ENCODE measurements at regions not wholly inside any gene's neighbourhood (a gene's known extent, or its start where the extent isn't known, plus 50 kb on each side); places are given as distances from the start of the nearest gene placed in this dataset.

GRCh38 chr10:131546086-131546810 is 234.7 kb upstream of the TCERG1L start:
- H3K79me1 ChIP-seq (ENCODE audit: low read length): no peaks in the 10 kb centered on the region
- H3K18ac ChIP-seq (ENCODE audit: low read length): no peak overlapping the region
- H2AK5ac ChIP-seq (ENCODE audit: low read length): no peak overlapping the region
- H3K27me3 ChIP-seq (ENCODE audit: insufficient read depth, low read length, poor library complexity): no peaks in the 10 kb centered on the region
- no peak overlapping the region for H2BK120ac ChIP-seq (ENCODE audit: low read depth, low read length)
- WGBS (ENCODE audit: extremely low coverage, insufficient coverage, low lambda C conversion rate): no CpG with 5 or more reads among the region's 13 CpGs
- H3K9ac ChIP-seq (ENCODE audit: low read length): no peak overlapping the region
- H3K79me2 ChIP-seq (ENCODE audit: control insufficient read depth, insufficient read depth, low read length): no peaks in the 10 kb centered on the region
- H3K4me2 ChIP-seq (ENCODE audit: low read length): no peak overlapping the region
- no peak overlapping the region for H2BK5ac ChIP-seq (ENCODE audit: low read length)
- DNase-seq: peak; percentile 83
- no peak overlapping the region for H3K56ac ChIP-seq (ENCODE audit: low read length)
- H4K8ac ChIP-seq (ENCODE audit: low read depth, low read length): no peak overlapping the region
- H2BK15ac ChIP-seq (replicated peaks; ENCODE audit: low read depth): no peak overlapping the region
- no peak overlapping the region for H3K27ac ChIP-seq (ENCODE audit: low read depth, low read length)
- no peak overlapping the region for H3K4ac ChIP-seq (ENCODE audit: low read depth, low read length)
- H4K5ac ChIP-seq (ENCODE audit: low read length): no peak overlapping the region
- no peaks in the 10 kb centered on the region for H3K36me3 ChIP-seq (ENCODE audit: control insufficient read depth, insufficient read depth, low read length)
- no peak overlapping the region for H3K23ac ChIP-seq (ENCODE audit: low read length)
- H3K4me3 ChIP-seq (ENCODE audit: low read length): no peak overlapping the region
- H3K4me1 ChIP-seq (ENCODE audit: control insufficient read depth, low read depth, low read length): no peaks in the 10 kb centered on the region

- no peak overlapping the region for H3K18ac ChIP-seq (ENCODE audit: low read length)
- no peaks in the 10 kb centered on the region for H3K4me1 ChIP-seq (ENCODE audit: control insufficient read depth, low read depth, low read length)
- no peak overlapping the region for H2BK15ac ChIP-seq (replicated peaks; ENCODE audit: low read depth)
- no peak overlapping the region for H3K27ac ChIP-seq (ENCODE audit: low read depth, low read length)
- no peak overlapping the region for H3K4me2 ChIP-seq (ENCODE audit: low read length)
- no peaks in the 10 kb centered on the region for H3K79me2 ChIP-seq (ENCODE audit: control insufficient read depth, insufficient read depth, low read length)
- no peak overlapping the region for H3K9ac ChIP-seq (ENCODE audit: low read length)
- H3K79me1 ChIP-seq (ENCODE audit: low read length): no peaks in the 10 kb centered on the region
- no peak overlapping the region for H4K5ac ChIP-seq (ENCODE audit: low read length)
- H3K4ac ChIP-seq (ENCODE audit: low read depth, low read length): no peak overlapping the region
- no peak overlapping the region for H2BK120ac ChIP-seq (ENCODE audit: low read depth, low read length)
- no peak overlapping the region for H2AK5ac ChIP-seq (ENCODE audit: low read length)
- H3K23ac ChIP-seq (ENCODE audit: low read length): no peak overlapping the region
- no peak overlapping the region for H2BK5ac ChIP-seq (ENCODE audit: low read length)
- H3K4me3 ChIP-seq (ENCODE audit: low read length): no peak overlapping the region
- WGBS (ENCODE audit: extremely low coverage, insufficient coverage, low lambda C conversion rate): no CpG with 5 or more reads among the region's 8 CpGs
- H3K36me3 ChIP-seq (ENCODE audit: control insufficient read depth, insufficient read depth, low read length): no peaks in the 10 kb centered on the region
- no peak for DNase-seq
- no peak overlapping the region for H4K8ac ChIP-seq (ENCODE audit: low read depth, low read length)
- no peak overlapping the region for H3K56ac ChIP-seq (ENCODE audit: low read length)
- no peaks in the 10 kb centered on the region for H3K27me3 ChIP-seq (ENCODE audit: insufficient read depth, low read length, poor library complexity)
Observed at GRCh38 chr10:131547129-131547799, 235.7 kb upstream of the TCERG1L start.

- no peak overlapping the region for H2BK120ac ChIP-seq (ENCODE audit: low read depth, low read length)
- H3K23ac ChIP-seq (ENCODE audit: low read length): no peak overlapping the region
- H3K4me3 ChIP-seq (ENCODE audit: low read length): no peak overlapping the region
- H3K27me3 ChIP-seq (ENCODE audit: insufficient read depth, low read length, poor library complexity): no peaks in the 10 kb centered on the region
- no peaks in the 10 kb centered on the region for H3K79me1 ChIP-seq (ENCODE audit: low read length)
- no peak for DNase-seq
- H3K36me3 ChIP-seq (ENCODE audit: control insufficient read depth, insufficient read depth, low read length): no peaks in the 10 kb centered on the region
- H3K79me2 ChIP-seq (ENCODE audit: control insufficient read depth, insufficient read depth, low read length): no peaks in the 10 kb centered on the region
- H3K4me1 ChIP-seq (ENCODE audit: control insufficient read depth, low read depth, low read length): no peaks in the 10 kb centered on the region
- H2BK15ac ChIP-seq (replicated peaks; ENCODE audit: low read depth): no peak overlapping the region
- no peak overlapping the region for H2AK5ac ChIP-seq (ENCODE audit: low read length)
- no peak overlapping the region for H3K4me2 ChIP-seq (ENCODE audit: low read length)
- H3K9ac ChIP-seq (ENCODE audit: low read length): no peak overlapping the region
- H3K18ac ChIP-seq (ENCODE audit: low read length): no peak overlapping the region
- no peak overlapping the region for H3K27ac ChIP-seq (ENCODE audit: low read depth, low read length)
- H3K56ac ChIP-seq (ENCODE audit: low read length): no peak overlapping the region
- H3K4ac ChIP-seq (ENCODE audit: low read depth, low read length): no peak overlapping the region
- no peak overlapping the region for H4K5ac ChIP-seq (ENCODE audit: low read length)
- no peak overlapping the region for H2BK5ac ChIP-seq (ENCODE audit: low read length)
- no peak overlapping the region for H4K8ac ChIP-seq (ENCODE audit: low read depth, low read length)
- WGBS (ENCODE audit: extremely low coverage, insufficient coverage, low lambda C conversion rate): no CpG with 5 or more reads among the region's 12 CpGs
Observed at GRCh38 chr10:131548176-131548575, 236.7 kb upstream of the TCERG1L start.

- Histone ChIP-seq H3K23ac (ENCODE audit: low read length) (no peak overlapping the region), H4K5ac (ENCODE audit: low read length) (no peak overlapping the region), H3K27ac (ENCODE audit: low read depth, low read length) (no peak overlapping the region)
Observed at GRCh38 chr10:131549116-131549515, 237.6 kb upstream of the TCERG1L start.

GRCh38 chr10:131553121-131553520 is 241.6 kb upstream of the TCERG1L start:
- no peak overlapping the region for H2AK5ac ChIP-seq (ENCODE audit: low read length)
- H3K79me2 ChIP-seq (ENCODE audit: control insufficient read depth, insufficient read depth, low read length): no peaks in the 10 kb centered on the region
- no peak overlapping the region for H3K9ac ChIP-seq (ENCODE audit: low read length)
- H3K27me3 ChIP-seq (ENCODE audit: insufficient read depth, low read length, poor library complexity): no peaks in the 10 kb centered on the region
- H3K4me1 ChIP-seq (ENCODE audit: control insufficient read depth, low read depth, low read length): no peaks in the 10 kb centered on the region
- no peak overlapping the region for H3K18ac ChIP-seq (ENCODE audit: low read length)
- H3K4me3 ChIP-seq (ENCODE audit: low read length): no peak overlapping the region
- H3K4ac ChIP-seq (ENCODE audit: low read depth, low read length): no peak overlapping the region
- no peak for DNase-seq
- no peak overlapping the region for H2BK5ac ChIP-seq (ENCODE audit: low read length)
- no peak overlapping the region for H4K8ac ChIP-seq (ENCODE audit: low read depth, low read length)
- H3K4me2 ChIP-seq (ENCODE audit: low read length): no peak overlapping the region
- H4K5ac ChIP-seq (ENCODE audit: low read length): no peak overlapping the region
- H3K79me1 ChIP-seq (ENCODE audit: low read length): no peaks in the 10 kb centered on the region
- no peaks in the 10 kb centered on the region for H3K36me3 ChIP-seq (ENCODE audit: control insufficient read depth, insufficient read depth, low read length)
- no peak overlapping the region for H3K56ac ChIP-seq (ENCODE audit: low read length)
- H2BK15ac ChIP-seq (replicated peaks; ENCODE audit: low read depth): no peak overlapping the region
- no peak overlapping the region for H3K23ac ChIP-seq (ENCODE audit: low read length)
- H2BK120ac ChIP-seq (ENCODE audit: low read depth, low read length): no peak overlapping the region
- no CpG with 5 or more reads among the region's 6 CpGs for WGBS (ENCODE audit: extremely low coverage, insufficient coverage, low lambda C conversion rate)
- no peak overlapping the region for H3K27ac ChIP-seq (ENCODE audit: low read depth, low read length)

More at GRCh38 chr10:131549116-131549515, 237.6 kb upstream of the TCERG1L start:
- Histone ChIP-seq H4K8ac (ENCODE audit: low read depth, low read length) (no peak overlapping the region), H3K56ac (ENCODE audit: low read length) (no peak overlapping the region), H2BK15ac (replicated peaks; ENCODE audit: low read depth) (no peak overlapping the region), H3K36me3 (ENCODE audit: control insufficient read depth, insufficient read depth, low read length) (no peaks in the 10 kb centered on the region), H3K4me3 (ENCODE audit: low read length) (no peak overlapping the region), H3K79me2 (ENCODE audit: control insufficient read depth, insufficient read depth, low read length) (no peaks in the 10 kb centered on the region), H3K79me1 (ENCODE audit: low read length) (no peaks in the 10 kb centered on the region), H2BK5ac (ENCODE audit: low read length) (no peak overlapping the region), H3K4ac (ENCODE audit: low read depth, low read length) (no peak overlapping the region), H3K4me2 (ENCODE audit: low read length) (no peak overlapping the region), H2AK5ac (ENCODE audit: low read length) (no peak overlapping the region), H3K27me3 (ENCODE audit: insufficient read depth, low read length, poor library complexity) (no peaks in the 10 kb centered on the region), H3K9ac (ENCODE audit: low read length) (no peak overlapping the region), H3K4me1 (ENCODE audit: control insufficient read depth, low read depth, low read length) (no peaks in the 10 kb centered on the region), H2BK120ac (ENCODE audit: low read depth, low read length) (no peak overlapping the region), H3K18ac (ENCODE audit: low read length) (no peak overlapping the region)
- DNase-seq: no peak
- no CpG with 5 or more reads among the region's 8 CpGs for WGBS (ENCODE audit: extremely low coverage, insufficient coverage, low lambda C conversion rate)
